ENCODE measurements at regions not wholly inside any gene's neighbourhood (a gene's known extent, or its start where the extent isn't known, plus 50 kb on each side); places are given as distances from the start of the nearest gene placed in this dataset.

GRCh38 chr7:113483657-113484056, 365.3 kb upstream of the SMIM30 start:
- H3K4me3 ChIP-seq = no peak overlapping the region
- TF ChIP-seq CTCF (IDR thresholded peaks at IDR 0.05) = no peak
- H3K27ac ChIP-seq = no peak overlapping the region
- DNase-seq (ENCODE audit: low spot score) = no peak

DNA sequence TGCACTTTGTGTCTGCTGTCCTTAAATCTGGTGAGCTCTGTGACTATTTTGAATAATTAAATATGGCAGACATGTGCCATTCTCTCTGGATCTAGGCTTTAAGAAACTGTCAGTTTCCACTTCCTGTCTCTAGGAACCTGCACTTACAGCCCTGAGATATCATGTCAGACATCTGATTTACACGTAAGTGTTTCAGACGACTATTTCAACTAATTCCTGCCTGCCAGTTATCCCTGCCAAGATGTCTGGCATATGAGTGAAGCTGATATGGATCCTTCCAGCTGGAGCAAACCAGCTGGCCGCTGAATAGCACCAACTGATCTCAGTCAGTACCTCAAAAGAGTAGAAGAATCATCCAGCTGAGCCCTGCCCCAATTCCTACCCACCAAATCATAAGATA, 362.2 kb upstream of the SMIM30 start:
- no peak for TF ChIP-seq CTCF (IDR thresholded peaks at IDR 0.05)
- Histone ChIP-seq H3K27ac (no peak overlapping the region), H3K4me3 (no peak overlapping the region)
- DNase-seq (ENCODE audit: low spot score) = no peak

DNA sequence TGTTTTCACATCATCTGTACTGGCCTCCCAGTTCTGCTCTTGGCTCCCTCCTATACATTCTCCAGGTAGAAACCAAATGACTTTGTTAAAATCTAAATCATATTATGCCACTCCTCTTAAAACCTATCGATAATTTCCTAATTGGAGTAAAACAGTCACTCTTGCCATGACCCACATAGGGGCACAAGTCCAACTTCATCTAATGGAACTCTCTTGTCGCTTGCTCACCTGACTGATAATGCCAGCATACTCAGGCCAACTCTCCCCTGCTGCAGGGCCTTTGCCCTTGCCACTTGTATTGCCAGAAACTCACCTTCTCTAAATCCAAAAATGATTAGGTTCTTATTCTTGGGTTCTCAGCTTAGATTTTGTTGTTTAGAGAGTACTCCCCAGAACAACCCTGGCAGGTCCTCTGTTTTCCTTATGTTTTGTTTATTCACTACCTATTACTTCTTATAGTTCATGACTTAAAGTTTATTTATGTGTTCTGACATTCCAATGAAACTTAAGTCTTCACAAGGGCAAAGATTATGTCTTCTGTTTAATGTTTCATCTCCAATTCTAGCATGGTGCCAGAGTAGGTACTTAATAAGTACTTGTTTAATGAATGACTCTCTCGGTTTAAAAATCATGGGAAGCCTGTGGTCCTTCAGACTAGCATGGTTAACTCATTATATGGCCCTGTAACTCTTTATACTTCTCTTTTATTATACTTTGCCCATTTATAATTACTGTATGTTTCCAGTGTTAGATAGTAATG, 345.9 kb upstream of the SMIM30 start:
- no peak for TF ChIP-seq CTCF (IDR thresholded peaks at IDR 0.05)
- Histone ChIP-seq H3K4me3 (no peak overlapping the region), H3K27ac (no peak overlapping the region)
- DNase-seq (ENCODE audit: low spot score) = no peak

- no peak overlapping the region for H3K4me3 ChIP-seq
- no peak overlapping the region for H3K27ac ChIP-seq
- no peak for DNase-seq (ENCODE audit: low spot score)
- TF ChIP-seq CTCF (IDR thresholded peaks at IDR 0.05) = no peak
Observed at GRCh38 chr7:113460067-113460466, 341.7 kb upstream of the SMIM30 start.

DNA sequence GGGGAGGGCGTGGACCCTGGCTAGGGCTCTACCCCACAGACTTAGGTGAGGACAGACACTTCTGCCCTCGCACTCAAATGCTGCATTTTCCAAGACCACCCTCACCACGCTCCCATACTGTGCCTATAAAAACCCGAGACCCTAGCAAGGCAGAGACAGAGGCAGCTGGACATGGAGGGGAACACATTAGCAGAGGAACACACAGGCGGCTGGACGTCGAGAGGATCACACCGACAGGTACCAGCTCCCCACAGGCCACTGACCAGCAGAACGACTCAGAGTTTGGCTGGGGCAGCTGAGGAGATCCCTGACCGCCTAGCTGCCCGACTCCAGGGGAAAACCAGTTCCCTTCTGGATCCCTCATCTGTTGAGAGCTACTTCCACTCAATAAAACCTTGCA, 338.2 kb upstream of the SMIM30 start:
- no peak for TF ChIP-seq CTCF (IDR thresholded peaks at IDR 0.05)
- Histone ChIP-seq H3K4me3 (no peak overlapping the region), H3K27ac (no peak overlapping the region)
- DNase-seq (ENCODE audit: low spot score) = no peak

- no peak overlapping the region for H3K27ac ChIP-seq
- no peak overlapping the region for H3K4me3 ChIP-seq
- no peak for DNase-seq (ENCODE audit: low spot score)
- no peak for TF ChIP-seq CTCF (IDR thresholded peaks at IDR 0.05)
Observed at GRCh38 chr7:113454597-113455169, 336.3 kb upstream of the SMIM30 start.

GRCh38 chr7:113452245-113452644, 333.9 kb upstream of the SMIM30 start:
- no peak for DNase-seq (ENCODE audit: low spot score)
- TF ChIP-seq CTCF (IDR thresholded peaks at IDR 0.05) = no peak
- no peak overlapping the region for H3K4me3 ChIP-seq
- no peak overlapping the region for H3K27ac ChIP-seq
